ENCODE measurements at regions not wholly inside any gene's neighbourhood (a gene's known extent, or its start where the extent isn't known, plus 50 kb on each side); places are given as distances from the start of the nearest gene placed in this dataset.

DNA sequence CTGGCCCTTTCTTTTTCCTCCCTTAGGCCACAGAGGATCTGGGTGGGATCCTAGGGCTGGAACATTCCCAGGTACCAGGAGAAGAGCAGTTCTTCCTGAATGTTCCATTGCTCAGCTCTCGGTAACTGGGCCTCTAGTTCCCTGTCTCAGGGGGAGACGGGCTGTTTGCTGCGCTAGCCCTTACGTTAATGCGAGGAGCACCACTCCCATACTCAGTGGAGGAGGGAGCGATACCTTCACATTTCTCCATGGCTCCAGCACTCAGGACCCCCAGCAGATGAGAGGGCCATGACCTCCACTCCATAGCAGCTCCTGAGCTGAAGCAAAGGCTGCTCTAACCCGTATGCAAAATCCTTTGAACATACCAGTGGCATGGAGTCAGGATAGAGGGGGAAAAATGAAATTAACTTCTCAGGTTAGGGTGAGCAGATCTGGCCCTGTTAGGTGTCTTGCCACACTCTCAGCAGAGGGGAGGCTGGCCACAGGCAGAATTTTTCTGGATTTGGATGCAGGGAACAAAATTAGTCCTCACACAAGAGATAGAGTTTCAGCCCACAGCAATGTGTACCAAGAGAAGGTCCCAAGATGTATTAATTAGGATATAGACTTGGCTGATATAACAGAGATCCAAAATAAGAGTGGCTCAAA is 206.7 kb downstream of the ZFP36L2 start:
- H3K79me2 ChIP-seq (ENCODE audit: low read length) = no peaks in the 10 kb centered on the region
- H3K27me3 ChIP-seq (ENCODE audit: low read depth, low read length) = 0 out of 2 replicates have a peak, but pooled peaks cover 10% of the 10 kb centered on the region
- H3K9ac ChIP-seq (ENCODE audit: low read length) = no peak overlapping the region
- no peak overlapping the region for H3K4me2 ChIP-seq (ENCODE audit: low read length)
- no peak overlapping the region for H3K27ac ChIP-seq (ENCODE audit: low read length)
- no peak overlapping the region for H2AFZ ChIP-seq (ENCODE audit: low read depth, low read length)
- H3K36me3 ChIP-seq (replicated peaks; ENCODE audit: low read depth, low read length) = no peaks in the 10 kb centered on the region
- no peaks in the 10 kb centered on the region for H3K9me3 ChIP-seq (ENCODE audit: insufficient read depth, low read length)
- no peak overlapping the region for H3K4me3 ChIP-seq (ENCODE audit: low read length)
- no peaks in the 10 kb centered on the region for H4K20me1 ChIP-seq (ENCODE audit: insufficient read depth, low read length)
- TF ChIP-seq, protein P1, sequence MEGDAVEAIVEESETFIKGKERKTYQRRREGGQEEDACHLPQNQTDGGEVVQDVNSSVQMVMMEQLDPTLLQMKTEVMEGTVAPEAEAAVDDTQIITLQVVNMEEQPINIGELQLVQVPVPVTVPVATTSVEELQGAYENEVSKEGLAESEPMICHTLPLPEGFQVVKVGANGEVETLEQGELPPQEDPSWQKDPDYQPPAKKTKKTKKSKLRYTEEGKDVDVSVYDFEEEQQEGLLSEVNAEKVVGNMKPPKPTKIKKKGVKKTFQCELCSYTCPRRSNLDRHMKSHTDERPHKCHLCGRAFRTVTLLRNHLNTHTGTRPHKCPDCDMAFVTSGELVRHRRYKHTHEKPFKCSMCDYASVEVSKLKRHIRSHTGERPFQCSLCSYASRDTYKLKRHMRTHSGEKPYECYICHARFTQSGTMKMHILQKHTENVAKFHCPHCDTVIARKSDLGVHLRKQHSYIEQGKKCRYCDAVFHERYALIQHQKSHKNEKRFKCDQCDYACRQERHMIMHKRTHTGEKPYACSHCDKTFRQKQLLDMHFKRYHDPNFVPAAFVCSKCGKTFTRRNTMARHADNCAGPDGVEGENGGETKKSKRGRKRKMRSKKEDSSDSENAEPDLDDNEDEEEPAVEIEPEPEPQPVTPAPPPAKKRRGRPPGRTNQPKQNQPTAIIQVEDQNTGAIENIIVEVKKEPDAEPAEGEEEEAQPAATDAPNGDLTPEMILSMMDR (IDR thresholded peaks at IDR 0.05; ENCODE audit: low read depth, low read length) = no peak
- no peak for TF ChIP-seq EZH2phosphoT487 (IDR thresholded peaks at IDR 0.05; ENCODE audit: low read depth)
- no peaks in the 10 kb centered on the region for H3K4me1 ChIP-seq (ENCODE audit: low read length)

DNA sequence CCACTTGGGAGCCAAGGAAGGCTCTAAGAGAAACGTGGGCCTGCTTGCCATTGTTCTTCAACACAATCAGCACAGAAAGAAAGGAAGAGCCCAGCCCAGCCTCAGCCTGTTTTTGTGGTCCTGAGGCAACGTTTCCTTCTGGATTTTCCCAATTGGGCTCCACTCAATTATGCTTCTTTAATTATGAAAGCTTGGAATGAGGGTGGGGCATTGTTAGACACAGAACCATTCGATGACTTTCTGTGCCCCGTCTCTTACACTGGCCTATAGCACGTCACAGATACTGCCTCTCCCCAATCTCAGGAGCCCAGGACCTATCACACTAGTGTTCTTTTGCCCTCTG is 207.4 kb downstream of the ZFP36L2 start:
- no peak overlapping the region for H3K27ac ChIP-seq (ENCODE audit: low read length)
- TF ChIP-seq EZH2phosphoT487 (IDR thresholded peaks at IDR 0.05; ENCODE audit: low read depth) = no peak
- TF ChIP-seq, protein P1 (IDR thresholded peaks at IDR 0.05; ENCODE audit: low read depth, low read length) = no peak
- H2AFZ ChIP-seq (ENCODE audit: low read depth, low read length) = no peak overlapping the region

DNA sequence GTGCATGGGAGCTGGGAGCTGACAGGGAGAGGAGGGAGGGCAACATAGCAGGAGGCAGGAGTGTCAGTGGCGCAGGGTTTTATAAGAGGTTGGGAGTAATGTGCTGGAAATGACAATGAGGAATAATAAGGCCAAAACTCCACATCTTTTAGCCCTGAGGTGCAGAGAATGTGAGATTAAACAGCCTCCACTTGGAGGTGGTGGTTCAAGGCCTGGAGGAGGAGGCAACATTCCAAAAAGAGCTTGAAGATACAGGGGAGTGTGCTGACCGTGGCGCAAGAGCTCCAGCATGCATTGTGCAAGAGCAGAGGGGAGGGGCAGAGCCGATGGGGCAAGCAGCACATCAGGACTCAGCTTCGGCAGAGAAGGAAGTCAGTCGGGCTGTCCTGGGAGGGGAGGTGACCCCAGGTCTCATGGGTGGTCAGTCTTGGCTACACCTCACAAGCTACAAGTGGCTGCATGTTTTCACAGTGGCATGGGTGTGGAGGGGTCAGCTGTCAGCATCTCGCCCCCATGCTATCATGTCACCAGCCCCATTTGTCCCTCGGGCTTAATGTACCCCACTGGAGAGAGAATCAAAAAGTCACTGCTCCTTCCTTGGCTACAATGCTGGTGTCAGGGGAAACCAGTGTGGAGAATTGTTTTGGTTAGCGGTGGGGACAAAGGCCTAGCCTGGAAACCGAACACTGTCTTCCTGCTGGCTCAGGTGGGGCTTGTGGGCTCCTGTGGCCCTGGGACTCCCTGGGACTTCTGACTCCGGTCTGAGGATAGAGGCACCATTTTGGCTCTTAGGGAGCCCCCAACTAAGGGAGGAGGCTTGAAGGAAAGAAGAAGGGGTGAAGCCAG is 208.0 kb downstream of the ZFP36L2 start:
- Histone ChIP-seq H3K4me2 (ENCODE audit: low read length) (no peak overlapping the region), H3K9me3 (ENCODE audit: insufficient read depth, low read length) (no peaks in the 10 kb centered on the region), H3K9ac (ENCODE audit: low read length) (no peak overlapping the region), H3K27me3 (ENCODE audit: low read depth, low read length) (peaks cover 13% of the 10 kb centered on the region), H4K20me1 (ENCODE audit: insufficient read depth, low read length) (no peaks in the 10 kb centered on the region), H3K4me1 (ENCODE audit: low read length) (no peaks in the 10 kb centered on the region), H3K36me3 (replicated peaks; ENCODE audit: low read depth, low read length) (no peaks in the 10 kb centered on the region), H3K27ac (ENCODE audit: low read length) (no peak overlapping the region), H3K4me3 (ENCODE audit: low read length) (no peak overlapping the region), H3K79me2 (ENCODE audit: low read length) (no peaks in the 10 kb centered on the region), H2AFZ (ENCODE audit: low read depth, low read length) (no peak overlapping the region)
- TF ChIP-seq, protein P1 (IDR thresholded peaks at IDR 0.05; ENCODE audit: low read depth, low read length) = no peak
- no peak for TF ChIP-seq EZH2phosphoT487 (IDR thresholded peaks at IDR 0.05; ENCODE audit: low read depth)

More for the DNA sequence above, 207.4 kb downstream of the ZFP36L2 start:
- H3K4me3 ChIP-seq (ENCODE audit: low read length) = no peak overlapping the region
- no peaks in the 10 kb centered on the region for H3K36me3 ChIP-seq (replicated peaks; ENCODE audit: low read depth, low read length)
- peaks cover 13% of the 10 kb centered on the region for H3K27me3 ChIP-seq (ENCODE audit: low read depth, low read length)
- no peaks in the 10 kb centered on the region for H4K20me1 ChIP-seq (ENCODE audit: insufficient read depth, low read length)
- H3K79me2 ChIP-seq (ENCODE audit: low read length) = no peaks in the 10 kb centered on the region
- no peak overlapping the region for H3K9ac ChIP-seq (ENCODE audit: low read length)
- H3K4me2 ChIP-seq (ENCODE audit: low read length) = no peak overlapping the region
- no peaks in the 10 kb centered on the region for H3K4me1 ChIP-seq (ENCODE audit: low read length)
- no peaks in the 10 kb centered on the region for H3K9me3 ChIP-seq (ENCODE audit: insufficient read depth, low read length)

DNA sequence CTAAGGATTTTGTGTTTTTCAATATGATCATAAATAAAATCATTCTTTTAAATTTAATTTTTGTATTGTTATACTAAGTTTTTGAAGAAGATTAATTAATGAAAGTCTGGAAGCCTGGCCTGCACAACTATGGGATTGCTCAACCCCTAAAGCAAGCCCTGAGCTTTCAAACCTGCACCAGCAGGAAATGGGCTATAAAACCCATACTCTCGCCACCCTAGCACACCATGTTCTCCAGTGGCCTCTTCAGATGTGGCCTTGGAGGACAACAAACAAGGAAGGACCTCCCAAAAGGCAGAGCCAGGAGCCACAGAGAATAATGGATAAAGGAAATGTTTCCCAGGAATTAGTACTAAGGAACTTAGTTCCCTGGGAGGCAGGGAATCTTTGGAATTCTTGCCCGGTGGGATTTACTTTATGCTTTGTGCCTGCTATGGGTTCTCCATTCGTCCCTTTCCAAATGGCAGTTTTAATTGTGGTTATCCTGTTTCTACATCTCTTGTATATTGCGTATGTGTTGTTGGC is 212.5 kb downstream of the ZFP36L2 start:
- Histone ChIP-seq H3K4me3 (ENCODE audit: low read length) (no peak overlapping the region), H3K27me3 (ENCODE audit: low read depth, low read length) (peaks cover 8% of the 10 kb centered on the region), H3K4me1 (ENCODE audit: low read length) (no peaks in the 10 kb centered on the region), H3K27ac (ENCODE audit: low read length) (no peak overlapping the region), H3K4me2 (ENCODE audit: low read length) (no peak overlapping the region), H3K9ac (ENCODE audit: low read length) (no peak overlapping the region), H3K9me3 (ENCODE audit: insufficient read depth, low read length) (no peaks in the 10 kb centered on the region), H4K20me1 (ENCODE audit: insufficient read depth, low read length) (no peaks in the 10 kb centered on the region), H3K36me3 (replicated peaks; ENCODE audit: low read depth, low read length) (no peaks in the 10 kb centered on the region), H3K79me2 (ENCODE audit: low read length) (no peaks in the 10 kb centered on the region), H2AFZ (ENCODE audit: low read depth, low read length) (no peak overlapping the region)
- TF ChIP-seq, protein P1 (IDR thresholded peaks at IDR 0.05; ENCODE audit: low read depth, low read length) = no peak
- TF ChIP-seq EZH2phosphoT487 (IDR thresholded peaks at IDR 0.05; ENCODE audit: low read depth) = no peak
